A549 (cell line): ENCODE measurements at regions not wholly inside any gene's neighbourhood (a gene's known extent, or its start where the extent isn't known, plus 50 kb on each side); places are given as distances from the start of the nearest gene placed in this dataset.

ENCODE experiments used
- GATA3 ChIP-seq: IDR thresholded peaks from 2 replicates; pipeline ENCODE4 v1.6.1; 2012; ENCODE audit warnings: borderline replicate concordance
- MYC ChIP-seq: IDR thresholded peaks from 2 replicates; pipeline ENCODE4 v1.6.1; 2012; ENCODE audit warnings: mild to moderate bottlenecking, inconsistent platforms, low read length, improper control_type of control experiment, borderline replicate concordance

DNA sequence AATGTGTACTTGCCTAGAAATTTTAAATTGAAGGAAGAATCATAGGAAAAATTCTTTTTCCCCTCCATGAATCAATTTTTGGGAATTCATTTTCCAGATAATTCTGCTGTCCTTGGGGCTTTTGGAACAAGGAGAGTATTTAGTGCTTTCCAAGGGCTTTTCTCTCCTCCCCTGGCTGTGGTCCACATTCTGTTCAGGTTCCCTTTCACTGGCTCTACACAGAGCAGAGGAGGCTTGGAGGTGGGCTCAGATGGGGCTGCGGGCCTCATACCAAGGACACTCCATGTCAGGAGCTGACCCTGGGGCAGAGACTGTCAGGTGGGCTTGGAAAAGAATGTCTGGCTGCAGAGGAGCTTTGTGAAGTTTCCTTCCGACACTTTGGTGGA is 128.1 kb downstream of the GADD45G start:
- TF ChIP-seq GATA3 = no peak
- no peak for TF ChIP-seq MYC
